Activated CD4-positive, alpha-beta T cell treated with anti-CD3 and anti-CD28 coated beads, Interleukin-2, Interleukin-4, amounts not matched to agents 100 ng/mL and 50 ng/mL, durations not matched to agents 16 hours and 8 hours (primary cell): ENCODE measurements at regions not wholly inside any gene's neighbourhood (a gene's known extent, or its start where the extent isn't known, plus 50 kb on each side); places are given as distances from the start of the nearest gene placed in this dataset.

Experiments
- DNase-seq: peaks from one replicate; pipeline ENCODE4 v3.0.0-alpha.2; 2020; ENCODE audit warnings: low spot score

DNA sequence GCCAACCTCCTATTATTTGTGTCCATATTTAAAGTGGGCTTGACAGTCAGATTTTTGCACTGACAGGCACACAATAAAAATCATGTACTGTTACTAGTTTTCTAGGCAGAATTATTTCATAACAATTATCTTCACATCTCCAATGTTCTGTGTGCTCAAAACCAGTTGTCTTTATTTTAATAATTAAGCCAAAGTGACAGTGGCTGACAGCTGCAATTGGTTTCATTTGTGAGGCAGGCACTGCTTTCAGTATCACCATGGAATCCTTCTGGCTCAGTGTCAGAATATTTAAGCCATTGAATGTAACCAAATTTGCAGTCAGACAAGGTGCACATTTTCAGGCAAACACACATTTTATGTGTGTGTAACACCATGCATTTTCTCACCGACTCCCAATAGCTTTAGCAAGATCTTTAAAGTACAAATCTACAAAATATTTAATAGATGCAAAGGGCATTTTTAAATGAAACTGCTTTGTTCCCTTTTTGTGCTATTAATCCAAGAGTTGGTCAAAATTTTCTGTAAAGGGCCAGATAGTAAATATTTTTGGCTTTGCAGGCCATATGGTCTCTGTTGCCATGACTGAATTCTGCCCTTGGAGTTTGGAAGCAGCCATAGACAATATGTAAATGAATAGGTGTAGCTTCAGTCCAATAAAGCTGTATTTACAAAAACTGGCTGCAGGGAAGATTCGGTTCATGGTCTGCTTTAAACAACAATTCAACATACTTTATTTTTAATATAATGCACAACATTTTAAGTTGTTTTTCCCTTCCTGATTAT, 486.0 kb downstream of the KCNJ2 start:
- DNase-seq: no peak

DNA sequence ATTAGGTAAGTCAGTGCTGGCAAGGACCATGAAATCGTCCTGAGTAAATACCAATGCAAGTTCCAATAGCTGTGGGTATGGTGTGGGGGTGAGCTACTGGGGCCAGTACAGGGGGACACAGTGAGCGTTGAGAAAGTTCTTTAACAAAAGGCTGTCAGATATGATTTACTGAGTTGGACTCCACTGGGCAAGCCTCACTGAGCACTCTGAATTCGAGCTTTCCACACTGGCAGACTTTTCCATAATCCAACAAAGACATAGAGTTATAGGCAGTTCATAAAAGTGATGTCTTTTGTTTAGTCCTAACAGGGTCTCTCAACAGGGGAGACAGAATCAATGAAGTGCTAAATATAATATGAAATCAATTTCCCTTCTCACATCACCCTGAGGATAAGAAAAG, 489.0 kb downstream of the KCNJ2 start:
- DNase-seq: no peak

DNA sequence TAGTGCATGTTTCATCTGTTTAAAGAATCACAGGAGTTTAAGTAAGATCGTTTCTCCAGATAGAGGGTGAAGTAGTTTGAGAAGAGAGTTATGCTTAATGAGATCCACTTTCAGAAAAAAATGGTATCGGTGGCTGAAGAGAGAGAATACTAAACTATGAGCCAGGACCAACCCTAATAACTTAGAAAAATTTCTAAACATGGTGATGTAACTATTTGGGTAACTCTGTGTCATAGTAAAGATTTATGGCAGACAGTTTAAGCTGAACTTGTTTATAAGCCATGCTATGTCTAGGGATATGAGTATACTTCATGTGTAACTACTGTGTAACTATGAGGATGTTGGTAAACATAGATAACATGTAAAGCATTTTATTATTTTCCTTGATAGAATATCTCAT, 489.5 kb downstream of the KCNJ2 start:
- no peak for DNase-seq

DNA sequence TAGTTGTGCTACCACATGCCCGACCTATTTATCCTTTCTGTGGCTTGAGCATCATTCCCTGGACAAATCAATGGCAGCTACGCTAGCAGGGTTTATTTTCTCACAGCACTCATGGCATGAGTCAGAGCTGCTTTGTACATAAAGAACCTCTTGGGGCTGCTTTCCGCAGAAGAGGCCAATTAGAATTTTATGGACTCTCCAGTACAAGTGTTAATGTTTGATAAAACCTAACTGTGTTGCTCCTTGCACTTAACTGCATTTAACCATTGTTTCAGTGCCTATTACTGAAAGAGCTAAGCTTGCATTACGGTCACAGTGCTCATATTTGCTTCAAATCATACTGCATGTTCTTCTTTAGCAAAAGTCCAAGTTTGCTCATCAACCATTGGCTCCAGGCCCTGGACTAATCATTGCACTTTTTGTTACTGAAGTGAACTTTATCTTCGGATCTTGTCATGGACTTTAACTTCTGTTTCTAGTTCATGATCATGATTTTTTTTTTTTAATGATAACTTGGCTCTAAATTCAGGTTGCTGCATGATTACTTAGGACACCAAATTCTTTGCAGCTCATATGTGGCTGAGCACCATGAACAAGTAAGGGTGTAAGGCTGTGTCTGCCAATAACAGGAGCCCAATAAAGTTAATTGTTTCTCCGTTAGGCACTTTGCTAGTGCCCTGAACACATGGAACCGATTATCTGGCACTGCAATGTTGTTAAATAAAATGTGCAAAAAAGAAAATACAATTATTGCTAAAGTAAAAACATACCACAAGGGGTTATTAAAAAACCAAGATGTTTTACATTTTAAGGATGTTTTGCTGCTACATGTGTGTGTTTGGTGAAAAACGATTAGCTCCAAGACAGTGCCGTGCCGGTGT, 492.2 kb downstream of the KCNJ2 start:
- no peak for DNase-seq

DNA sequence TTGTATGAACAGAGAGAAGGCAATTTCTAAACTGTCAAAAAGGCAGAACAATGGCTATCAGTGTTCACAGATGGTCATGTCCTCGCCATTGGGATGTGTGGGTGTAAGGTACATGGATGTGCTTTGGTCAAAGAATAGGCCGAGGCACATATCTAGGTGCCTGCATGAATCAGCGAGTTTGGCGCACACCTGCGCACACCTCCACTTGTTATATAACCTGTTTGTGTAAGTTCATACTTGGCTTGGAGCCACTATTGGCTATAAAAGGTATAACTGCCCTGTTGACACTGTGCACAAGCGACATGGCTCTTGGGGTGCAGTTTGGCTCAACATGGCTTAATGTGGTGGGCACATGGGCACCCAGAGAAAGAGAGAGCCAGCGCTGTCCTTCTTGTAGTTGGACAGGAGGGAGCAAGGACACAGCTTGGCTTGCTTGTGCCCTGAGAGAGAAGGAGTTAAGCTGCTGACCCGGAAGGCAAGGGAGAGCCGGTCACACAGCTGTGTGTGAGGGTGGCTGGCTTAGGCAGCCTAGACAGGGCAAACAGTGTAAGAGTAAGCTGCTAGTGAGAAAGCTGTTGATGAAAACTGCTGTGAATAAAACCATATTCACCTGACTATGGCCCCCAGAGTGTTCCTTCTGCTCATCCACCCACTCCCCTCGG, 499.1 kb downstream of the KCNJ2 start:
- DNase-seq: no peak

DNA sequence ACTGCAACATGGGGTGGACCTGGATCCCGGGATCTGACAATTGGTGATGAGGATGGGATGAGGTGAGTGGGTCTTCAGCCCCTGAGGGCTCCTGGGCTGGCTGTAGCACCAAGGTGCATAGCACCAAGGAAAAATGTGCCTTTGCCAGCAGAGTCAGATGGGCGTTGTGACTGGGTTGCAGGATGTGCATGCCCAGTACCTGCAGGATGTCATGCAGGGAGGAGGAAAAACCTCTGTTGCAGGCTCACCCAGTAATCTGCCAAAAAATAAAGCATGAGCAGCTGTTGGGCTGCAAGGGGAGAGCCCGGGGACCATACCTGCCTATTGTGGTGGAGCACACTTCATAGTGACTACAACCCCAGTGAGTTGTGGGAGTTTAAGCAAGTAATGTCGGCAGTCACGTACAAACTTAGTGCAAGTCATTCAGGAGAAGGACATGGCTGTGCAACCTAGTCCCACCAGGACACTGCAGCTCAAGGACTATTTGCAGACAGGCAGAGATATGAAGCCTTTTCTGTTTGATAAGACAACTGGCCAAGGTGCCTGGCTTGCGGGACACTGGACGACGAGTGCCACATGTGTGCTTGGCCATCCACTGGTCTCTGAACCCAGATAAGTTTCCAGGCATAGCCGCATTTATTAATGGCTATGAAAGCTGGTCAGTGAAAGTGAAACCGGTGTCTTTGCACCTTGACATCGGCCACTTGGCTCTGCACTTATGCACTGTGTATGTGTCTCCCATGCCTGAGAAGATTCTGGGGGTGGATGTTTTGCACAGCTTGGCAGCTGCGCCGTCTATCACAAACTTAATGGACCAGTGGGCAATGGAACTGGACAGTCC, 499.8 kb downstream of the KCNJ2 start:
- no peak for DNase-seq

DNA sequence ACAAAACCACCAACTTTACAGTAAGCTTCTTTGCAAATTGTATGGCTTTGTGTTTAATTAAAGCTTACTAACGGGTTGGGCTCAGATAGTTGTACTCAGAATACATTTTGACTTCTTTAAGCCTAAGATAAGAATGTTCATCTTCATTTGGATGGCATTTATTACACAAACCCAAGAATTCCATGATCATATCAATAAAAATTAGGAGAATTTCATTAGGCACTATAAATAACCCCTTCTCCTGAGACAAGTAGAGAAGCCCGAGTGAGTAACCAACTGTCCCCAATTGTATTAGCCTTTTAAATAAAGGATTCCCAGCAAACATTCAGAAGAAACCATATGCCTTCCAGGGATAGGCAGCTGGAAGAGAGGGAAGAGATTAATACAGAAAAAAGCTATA, 504.7 kb downstream of the KCNJ2 start:
- DNase-seq: no peak

DNA sequence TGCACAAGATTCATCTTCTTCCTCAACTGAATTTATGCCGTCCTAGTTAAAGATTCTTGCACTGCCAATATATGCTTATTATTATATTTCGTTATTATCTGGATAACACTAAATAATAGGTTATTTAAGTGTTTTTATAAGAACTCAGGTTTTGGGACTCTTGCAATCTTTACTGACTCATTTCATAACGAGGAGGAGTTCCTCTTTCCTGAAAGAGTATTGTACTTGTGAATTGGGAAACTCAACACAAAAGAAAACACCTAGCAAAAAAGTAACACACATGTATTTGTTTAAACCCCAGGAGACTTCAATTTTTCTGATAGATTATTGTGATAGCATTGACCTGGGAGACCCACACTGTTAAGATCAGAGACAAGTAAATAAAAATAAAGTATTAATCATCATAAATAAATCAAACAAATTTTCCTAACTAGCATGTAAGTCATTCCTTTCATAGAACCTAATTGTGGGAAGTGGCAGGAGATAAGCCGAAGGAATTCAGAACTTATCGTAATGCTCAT, 505.8 kb downstream of the KCNJ2 start:
- no peak for DNase-seq

DNA sequence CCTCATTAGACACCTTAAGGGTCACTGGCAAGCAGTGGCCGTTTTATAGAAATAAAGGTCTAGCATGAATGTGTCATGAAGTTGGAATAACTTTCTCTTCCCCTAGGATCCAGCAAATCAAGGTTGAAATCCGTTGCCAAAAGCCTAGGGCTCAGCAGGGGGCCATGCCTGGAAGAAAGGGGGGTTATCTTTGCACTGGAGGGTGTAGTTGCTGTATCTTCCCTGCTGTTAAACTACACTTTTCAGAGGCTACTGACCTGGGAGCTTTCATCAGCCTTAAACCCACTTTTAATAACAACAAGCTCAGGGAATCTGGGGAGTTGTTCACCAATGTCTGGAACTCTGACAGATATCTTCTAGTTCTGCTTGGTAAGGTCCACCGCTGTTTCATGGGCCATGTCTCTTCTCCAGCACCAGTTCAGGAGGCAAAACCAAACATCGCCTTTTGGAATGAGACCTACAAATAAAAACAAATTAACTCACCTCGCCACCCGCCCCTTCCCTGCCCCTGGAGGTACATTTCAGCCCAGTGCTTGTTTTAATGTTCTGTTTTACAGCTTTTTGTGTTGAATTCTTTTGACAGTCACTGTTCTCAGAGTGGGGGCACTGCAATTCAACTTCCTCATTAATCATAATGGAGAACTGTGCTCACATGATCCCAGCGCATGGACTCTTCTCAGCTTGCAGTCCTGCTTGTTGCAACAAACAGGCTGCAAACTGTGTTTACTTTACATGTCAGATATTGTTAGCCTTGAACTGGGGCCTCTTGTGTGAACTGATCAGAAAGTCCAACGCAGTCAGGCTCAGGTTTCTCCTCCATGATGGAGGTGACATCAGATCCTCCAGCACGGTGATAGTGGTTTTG, 508.7 kb downstream of the KCNJ2 start:
- DNase-seq: no peak

DNA sequence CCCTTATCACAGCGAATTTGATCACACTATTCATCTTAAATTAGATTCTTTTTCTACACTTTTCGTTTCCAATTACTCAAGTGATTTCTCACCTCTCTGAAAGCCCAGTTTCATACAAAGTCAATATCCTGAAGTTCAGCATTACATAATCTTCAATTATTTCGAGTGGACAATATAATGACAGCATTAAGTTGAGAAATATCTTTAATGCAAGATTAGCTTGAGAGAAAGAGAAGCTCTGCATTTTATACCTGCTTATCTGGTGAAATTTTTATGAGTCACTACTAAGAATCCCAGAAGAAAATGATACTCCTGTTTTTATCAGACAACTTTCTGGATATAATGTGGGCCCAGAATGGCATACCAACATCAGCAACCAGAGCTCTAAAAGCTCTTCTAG, 509.6 kb downstream of the KCNJ2 start:
- no peak for DNase-seq

DNA sequence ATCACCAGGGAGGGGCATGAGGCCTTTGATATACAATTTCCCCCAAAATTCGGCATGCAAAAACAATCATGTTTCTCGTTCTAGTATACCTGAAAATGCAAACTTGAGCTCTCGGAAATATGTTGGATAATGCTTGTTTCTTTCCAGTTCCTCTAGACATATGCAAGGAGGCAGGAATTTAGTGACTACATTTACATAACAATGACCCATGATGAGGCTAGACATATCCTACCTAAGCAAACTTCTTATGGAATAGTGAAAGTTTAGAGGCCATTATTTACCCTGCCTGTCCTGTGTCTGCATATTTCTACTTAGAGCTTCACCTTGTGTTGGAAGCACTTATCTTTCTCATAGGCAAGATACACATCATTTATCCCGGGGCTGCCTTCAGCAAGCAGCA, 514.6 kb downstream of the KCNJ2 start:
- DNase-seq: no peak

DNA sequence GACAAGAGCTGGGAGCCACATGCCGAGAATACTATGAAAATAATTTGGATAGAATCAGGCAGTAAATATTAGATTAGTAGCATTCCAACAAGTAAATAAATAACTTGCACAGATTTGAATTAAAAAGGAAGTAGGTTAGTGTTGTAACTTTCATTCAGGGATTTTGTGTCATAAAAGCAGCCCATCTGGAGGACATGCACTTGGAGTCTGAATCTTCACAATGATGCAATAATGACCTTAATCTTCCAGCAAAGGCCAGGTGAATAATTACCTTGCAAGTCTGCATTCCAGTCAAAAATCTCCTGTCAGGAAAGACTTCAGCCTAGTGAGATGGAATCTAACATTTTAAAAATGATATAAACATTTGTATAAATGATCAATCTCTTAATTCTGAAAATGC, 518.1 kb downstream of the KCNJ2 start:
- DNase-seq: no peak

DNA sequence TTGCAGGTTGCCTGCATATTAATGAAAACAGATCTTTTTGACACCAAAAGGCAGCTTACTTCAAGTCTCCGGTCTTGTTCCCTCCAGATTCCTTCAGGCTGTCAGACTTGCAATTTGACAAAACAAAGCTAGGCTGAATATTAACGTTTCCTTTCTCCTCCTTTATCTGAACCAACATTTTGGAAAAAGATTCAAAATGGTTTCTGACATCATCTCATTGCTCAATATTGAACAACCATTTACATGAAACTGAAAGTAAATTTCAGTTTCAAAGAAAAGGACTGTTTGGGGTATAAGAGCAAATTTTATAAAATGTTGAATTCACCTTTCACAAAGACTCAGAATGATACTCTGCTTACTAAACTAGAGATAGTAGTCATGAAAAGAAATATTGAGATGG, 521.8 kb downstream of the KCNJ2 start:
- DNase-seq: no peak

DNA sequence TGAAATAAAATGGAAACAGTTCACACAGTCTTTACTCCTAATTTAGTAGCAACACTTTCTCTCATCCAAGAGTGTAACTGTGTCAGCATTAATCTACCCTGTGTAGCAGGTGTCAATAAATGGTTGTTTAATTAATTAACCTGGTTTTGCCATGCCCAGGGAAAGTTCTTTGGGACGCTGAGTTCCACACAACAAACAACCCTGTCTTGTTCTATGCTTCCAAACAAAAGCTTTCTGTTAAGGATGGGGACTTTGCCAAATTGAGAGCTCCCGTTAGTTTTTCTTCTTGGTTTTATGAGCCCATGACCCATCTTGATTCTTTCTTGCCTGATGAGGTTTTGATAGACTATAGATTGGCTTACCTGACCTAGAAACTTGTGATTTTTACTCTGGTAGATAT, 530.1 kb downstream of the KCNJ2 start:
- no peak for DNase-seq

DNA sequence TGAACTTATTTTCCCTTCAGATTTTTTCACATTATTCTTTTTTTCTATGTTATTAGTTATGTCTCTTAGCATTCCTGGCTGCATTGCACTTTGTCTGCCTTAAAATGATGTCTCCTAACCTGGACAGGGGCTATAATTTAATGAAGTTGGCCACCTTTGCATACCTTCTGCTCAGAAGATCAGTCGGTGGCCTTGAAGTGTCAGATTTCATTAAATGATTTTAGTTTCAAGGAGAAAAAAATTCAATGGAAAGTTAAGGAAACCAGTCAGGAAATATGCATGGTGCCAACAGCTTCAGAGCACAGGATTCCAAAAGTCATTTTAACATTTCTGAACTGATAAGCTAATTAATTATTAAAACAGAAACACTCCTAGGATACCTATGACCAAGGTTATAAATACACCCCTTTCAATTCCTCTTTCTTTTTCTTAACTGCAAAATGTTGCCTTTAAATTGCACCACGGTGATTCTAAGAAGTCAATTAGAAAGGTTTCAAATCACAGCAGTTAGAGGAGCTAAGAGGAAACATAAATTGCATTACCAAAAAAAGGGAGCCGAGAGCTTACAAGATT, 533.4 kb downstream of the KCNJ2 start:
- DNase-seq: no peak

DNA sequence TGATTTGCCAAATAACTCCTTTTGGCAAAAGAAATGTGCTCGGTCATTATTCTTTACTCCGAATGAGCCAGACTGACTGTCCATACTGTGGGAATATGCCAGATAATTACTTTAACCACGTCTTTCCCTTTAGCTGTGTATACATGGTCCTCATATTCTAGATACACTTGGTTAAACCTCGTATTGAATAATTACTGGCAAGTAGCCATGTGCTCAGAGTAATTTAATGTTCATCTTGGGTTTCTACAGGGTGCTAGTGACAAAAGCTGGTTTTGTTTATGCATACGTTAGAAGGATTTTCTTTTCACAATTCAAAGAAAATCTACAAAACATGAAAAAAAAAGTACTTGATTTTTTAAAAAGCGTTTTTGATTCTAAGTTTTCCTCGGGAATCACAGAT, 540.3 kb downstream of the KCNJ2 start:
- DNase-seq: no peak

DNA sequence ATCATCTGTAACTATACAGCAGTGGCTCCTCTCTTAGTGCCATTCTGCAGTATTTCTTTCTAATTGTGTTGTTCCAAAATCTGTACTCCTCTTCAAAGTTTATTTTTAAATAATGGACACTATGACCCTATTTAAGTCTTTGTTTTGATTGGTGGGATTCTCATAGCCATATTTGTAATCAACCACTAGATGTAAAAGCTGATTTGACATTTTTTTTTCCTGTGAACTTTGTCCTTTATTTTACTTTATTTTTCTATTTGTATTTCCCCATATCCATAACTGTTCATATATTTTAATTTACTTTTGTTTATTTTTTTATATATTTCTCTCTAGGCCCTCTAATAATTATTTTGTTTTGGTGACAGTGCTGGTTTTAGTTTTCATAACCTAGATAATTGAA, 544.4 kb downstream of the KCNJ2 start:
- DNase-seq: no peak

DNA sequence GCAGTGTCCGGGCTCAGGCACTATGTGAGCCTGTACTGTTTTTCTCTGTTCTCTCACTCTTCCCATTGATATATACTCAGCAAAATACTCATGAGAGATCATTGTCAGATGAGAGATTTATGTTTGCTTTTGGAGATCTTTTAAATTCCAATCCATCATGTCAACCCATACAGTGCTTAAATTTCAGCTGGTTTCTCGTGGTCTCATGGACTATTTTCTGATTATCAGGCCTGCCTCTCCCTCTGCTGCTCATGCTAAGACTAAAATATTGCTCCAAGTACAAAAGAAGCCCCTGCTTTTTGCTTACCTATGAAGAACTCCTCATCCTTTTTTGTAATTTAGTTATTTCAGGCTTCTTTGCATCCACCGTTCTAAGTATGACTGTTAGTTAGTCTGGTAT, 547.2 kb downstream of the KCNJ2 start:
- DNase-seq: no peak

DNA sequence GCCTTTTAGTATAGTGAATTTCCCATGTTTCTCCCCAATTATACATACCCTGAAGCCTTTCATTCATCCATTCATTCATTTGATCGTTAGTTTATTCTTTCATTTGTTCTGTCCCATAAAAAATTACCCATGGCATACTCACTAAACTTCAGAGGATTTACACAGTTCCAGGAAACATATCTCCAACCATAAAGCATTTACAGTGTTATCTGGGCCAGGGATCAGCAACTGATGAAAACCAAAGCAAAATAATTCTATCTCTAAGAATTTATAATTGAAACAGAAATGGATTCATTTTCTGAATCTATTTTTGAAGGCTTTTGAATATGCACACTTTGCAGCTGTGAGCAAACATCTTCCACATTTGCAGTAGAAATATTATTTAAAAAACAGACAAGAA, 547.7 kb downstream of the KCNJ2 start:
- DNase-seq: no peak

DNA sequence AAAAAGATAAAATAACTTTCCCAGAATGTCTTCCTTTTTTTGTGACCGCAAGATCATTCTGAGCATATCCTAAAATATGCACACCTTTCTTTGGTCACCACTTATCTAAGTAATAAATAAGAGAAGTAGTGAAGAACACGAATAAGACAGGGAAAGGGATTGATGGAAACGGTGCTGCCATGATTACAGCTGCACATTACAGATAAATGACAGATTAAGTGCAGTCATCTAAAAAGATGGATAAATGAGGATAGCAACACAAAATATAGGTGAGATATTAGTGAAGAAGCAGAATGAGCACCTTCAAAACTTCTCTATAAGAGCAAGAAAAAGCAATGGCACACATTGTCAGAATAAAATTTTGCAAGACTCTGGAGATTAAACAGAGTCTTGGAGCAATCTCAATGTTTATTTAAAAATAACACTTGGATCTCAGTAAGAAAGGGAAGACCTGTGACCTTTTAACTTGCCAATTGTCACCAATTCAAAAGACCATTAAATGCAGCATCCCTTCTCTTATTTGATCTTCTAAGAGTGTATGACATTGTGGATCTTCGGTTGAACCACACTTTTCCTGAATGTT, 567.1 kb downstream of the KCNJ2 start:
- no peak for DNase-seq
